Activated CD8-positive, alpha-beta T cell treated with anti-CD3 and anti-CD28 coated beads, Interleukin-2, amount 10 ng/mL, durations not matched to agents 7 days and 5 days (primary cell): ENCODE measurements at regions not wholly inside any gene's neighbourhood (a gene's known extent, or its start where the extent isn't known, plus 50 kb on each side); places are given as distances from the start of the nearest gene placed in this dataset.

Experiments used
- ATAC-seq: fragments of 150-1000 bp; cut with Tn5 transposase; one replicate; pipeline ENCODE4 v1.10.0; 2021; ENCODE audit warnings: moderate library complexity
- CTCF ChIA-PET: fragments of 350-600 bp; sonication (Branson Sonifier 250); formaldehyde crosslinking; loops from one replicate; lab custom pipeline; 2021; ENCODE audit warnings: antibody characterized with exemption; lab: Charles Lee
- POLR2A ChIA-PET: fragments of 350-600 bp; sonication (Branson Sonifier 250); formaldehyde crosslinking; loops from one replicate; lab custom pipeline; 2021; ENCODE audit warnings: antibody characterized with exemption; lab: Charles Lee
- DNase-seq: peaks from one replicate; pipeline ENCODE4 v3.0.0-alpha.2; 2020
- H3K27ac Mint-ChIP-seq: one replicate; pipeline ENCODE4 v1.8.0; 2021; ENCODE audit warnings: mild to moderate bottlenecking, mixed read lengths
- H3K27me3 Mint-ChIP-seq: one replicate; pipeline ENCODE4 v1.8.0; 2021; ENCODE audit warnings: low read depth, mixed read lengths
- H3K36me3 Mint-ChIP-seq: one replicate; pipeline ENCODE4 v1.8.0; 2021; ENCODE audit warnings: low read depth, mixed read lengths
- H3K4me1 Mint-ChIP-seq: one replicate; pipeline ENCODE4 v1.8.0; 2021; ENCODE audit warnings: low read depth, mixed read lengths
- H3K4me3 Mint-ChIP-seq: one replicate; pipeline ENCODE4 v1.8.0; 2021; ENCODE audit warnings: mild to moderate bottlenecking, mixed read lengths
- H3K9me3 Mint-ChIP-seq: one replicate; pipeline ENCODE4 v1.8.0; 2022; ENCODE audit warnings: mixed read lengths; ENCODE audit not compliant: insufficient read depth

DNA sequence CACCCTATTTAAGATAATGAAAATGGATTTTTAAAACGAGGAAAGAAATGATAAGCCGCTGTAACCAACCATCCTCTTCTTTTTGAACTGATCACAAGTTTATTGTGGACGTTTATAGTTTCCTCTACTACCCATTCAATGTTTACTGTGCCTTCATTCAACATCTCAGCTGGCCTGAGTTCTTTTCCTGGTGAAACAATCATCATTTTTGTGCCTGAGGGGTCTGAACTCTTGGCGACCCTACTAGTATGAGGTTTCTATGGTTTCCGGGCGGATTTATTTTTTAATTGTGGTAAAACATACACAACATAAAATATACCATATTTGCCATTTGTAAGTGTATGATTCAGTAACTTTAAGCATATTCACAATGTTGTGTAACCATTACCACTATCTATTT lies 100.7 kb downstream of the SPRY1 start:
- POLR2A ChIA-PET, result no interaction called here
- Mint-ChIP-seq H3K27ac (no peak overlapping the region), H3K4me1 (no peaks in the 10 kb centered on the region), H3K36me3 (peaks cover 1% of the 10 kb centered on the region), H3K4me3 (no peak overlapping the region), H3K27me3 (no peaks in the 10 kb centered on the region), H3K9me3 (peaks cover 8% of the 10 kb centered on the region)
- DNase-seq, result no peak
- CTCF ChIA-PET, result no interaction called here
- no peak for ATAC-seq

DNA sequence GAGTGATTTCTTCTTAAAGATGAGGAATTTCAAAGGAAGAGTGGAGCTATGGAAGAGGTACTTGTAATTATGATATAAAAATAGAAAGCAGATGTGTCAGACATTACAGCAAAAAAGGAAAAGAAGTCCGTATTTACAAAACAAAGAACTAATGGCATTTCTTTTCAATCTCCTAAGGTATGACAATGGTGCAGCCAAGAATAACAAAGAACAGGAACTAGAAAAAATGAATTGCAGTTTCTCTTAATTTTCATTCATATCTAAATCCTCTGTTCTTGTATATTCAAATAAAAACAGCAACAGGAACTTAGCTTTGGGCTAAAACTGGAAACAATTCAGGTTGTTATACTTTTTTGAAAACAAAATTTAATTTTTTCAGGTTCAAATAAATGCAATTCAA lies 105.1 kb downstream of the SPRY1 start:
- POLR2A ChIA-PET, result no interaction called here
- H3K27ac Mint-ChIP-seq, result no peak overlapping the region
- peaks cover 1% of the 10 kb centered on the region for H3K36me3 Mint-ChIP-seq
- H3K27me3 Mint-ChIP-seq, result no peaks in the 10 kb centered on the region
- DNase-seq (no peak), ATAC-seq (no peak)
- no peak overlapping the region for H3K4me3 Mint-ChIP-seq
- peaks cover 8% of the 10 kb centered on the region for H3K9me3 Mint-ChIP-seq
- CTCF ChIA-PET, result no interaction called here
- peaks cover 17% of the 10 kb centered on the region for H3K4me1 Mint-ChIP-seq

DNA sequence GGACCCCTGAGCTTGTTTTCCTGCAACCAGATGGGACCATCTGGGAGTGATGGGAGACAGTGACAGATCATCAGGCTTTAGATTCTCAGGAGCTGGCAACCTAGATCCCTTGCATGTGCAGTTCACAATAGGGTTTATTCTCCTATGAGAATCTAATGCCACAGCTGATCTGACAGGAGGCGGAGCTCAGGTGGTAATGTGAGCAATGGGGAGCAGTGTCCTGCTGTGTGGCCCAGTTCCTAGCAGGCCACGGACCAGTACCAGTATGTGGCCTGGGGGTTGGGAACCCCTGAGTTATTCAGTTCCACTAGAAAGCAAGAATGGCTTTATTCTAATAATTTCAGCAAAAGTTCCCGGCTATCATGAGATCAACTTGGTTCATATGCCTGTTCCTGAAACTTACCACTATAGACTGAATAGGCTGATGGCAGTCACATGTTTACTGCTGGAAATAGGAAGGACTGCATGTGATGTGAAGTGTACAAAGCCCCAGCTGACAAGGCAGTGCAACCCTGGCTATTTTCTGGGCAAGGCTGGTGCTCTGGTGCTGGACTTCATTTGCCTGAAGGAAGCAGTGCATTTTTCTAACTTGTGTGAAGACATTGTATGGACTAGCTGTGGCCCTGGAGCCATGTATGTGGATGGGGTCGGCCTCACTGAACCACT lies 107.2 kb downstream of the SPRY1 start:
- H3K9me3 Mint-ChIP-seq, result peaks cover 8% of the 10 kb centered on the region
- ChIA-PET POLR2A (no interaction called here), CTCF (interaction anchor here (1.0 to 1.2 kb wide), 2 partner anchors 59 to 113 kb away, joined by 3 read pairs; no protein-coding TSS in a partner anchor)
- ATAC-seq (no peak), DNase-seq (no peak)
- no peaks in the 10 kb centered on the region for H3K27me3 Mint-ChIP-seq
- H3K27ac Mint-ChIP-seq, result no peak overlapping the region
- H3K4me1 Mint-ChIP-seq, result peaks cover 26% of the 10 kb centered on the region
- peaks cover 1% of the 10 kb centered on the region for H3K36me3 Mint-ChIP-seq
- H3K4me3 Mint-ChIP-seq, result no peak overlapping the region

DNA sequence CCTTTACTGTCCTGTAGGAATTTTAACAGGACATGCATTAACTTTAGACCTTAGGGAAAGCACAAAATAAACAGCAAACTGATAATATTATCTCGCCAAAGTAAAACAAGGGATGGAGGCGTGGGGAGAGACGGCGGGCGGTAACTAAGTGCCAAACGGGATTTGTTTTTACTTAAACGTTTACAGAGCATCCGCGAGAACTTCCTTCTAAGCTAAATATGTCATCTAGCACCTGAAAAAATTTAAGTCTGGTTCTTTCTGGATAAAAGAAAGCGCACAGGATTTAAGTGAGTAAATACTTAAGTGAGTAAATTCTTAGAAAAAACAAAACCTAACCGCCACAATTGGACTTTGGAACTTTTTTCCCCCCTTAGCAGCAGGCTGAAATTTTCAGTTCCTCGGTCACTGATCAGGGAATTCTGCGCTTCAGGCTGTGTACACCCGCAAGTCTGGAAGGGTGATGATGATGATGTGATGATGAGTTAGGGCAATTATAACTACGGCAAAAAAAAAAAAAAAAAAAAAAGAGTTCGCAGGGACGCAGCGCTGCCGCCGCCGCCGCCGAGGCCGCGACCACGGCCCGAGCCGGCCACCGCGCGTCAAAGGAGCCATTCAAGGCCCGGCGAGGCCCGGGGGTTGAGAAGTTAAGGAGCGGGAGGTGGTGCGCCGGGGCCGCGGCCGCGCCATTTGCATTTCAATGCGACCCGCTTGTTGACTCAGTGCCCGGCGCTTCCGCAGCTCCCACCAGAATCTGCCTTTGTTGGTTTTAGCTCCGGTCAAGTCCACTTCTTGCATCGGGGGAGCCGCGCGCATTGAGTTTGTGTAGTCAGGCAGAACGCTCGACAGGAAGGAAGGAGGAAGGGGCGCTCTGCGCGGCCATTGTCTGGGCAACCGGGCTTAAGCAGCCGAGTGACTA lies 108.8 kb downstream of the SPRY1 start:
- DNase-seq (peak; percentile 52), ATAC-seq (peak; percentile 78)
- CTCF ChIA-PET, result interaction anchor here (0.9 to 1.7 kb wide), 5 partner anchors 25 to 68 kb away, joined by 3 read pairs; no protein-coding TSS in a partner anchor
- Mint-ChIP-seq H3K27ac (peak overlapping the region; percentile 91), H3K9me3 (peaks cover 3% of the 10 kb centered on the region), H3K36me3 (no peaks in the 10 kb centered on the region), H3K4me3 (peak overlapping the region; percentile 83), H3K27me3 (no peaks in the 10 kb centered on the region), H3K4me1 (peaks cover 26% of the 10 kb centered on the region)
- POLR2A ChIA-PET, result interaction anchor here (1.1 kb wide), 1 partner anchor 87 kb away, joined by 3 read pairs; no protein-coding TSS in a partner anchor

DNA sequence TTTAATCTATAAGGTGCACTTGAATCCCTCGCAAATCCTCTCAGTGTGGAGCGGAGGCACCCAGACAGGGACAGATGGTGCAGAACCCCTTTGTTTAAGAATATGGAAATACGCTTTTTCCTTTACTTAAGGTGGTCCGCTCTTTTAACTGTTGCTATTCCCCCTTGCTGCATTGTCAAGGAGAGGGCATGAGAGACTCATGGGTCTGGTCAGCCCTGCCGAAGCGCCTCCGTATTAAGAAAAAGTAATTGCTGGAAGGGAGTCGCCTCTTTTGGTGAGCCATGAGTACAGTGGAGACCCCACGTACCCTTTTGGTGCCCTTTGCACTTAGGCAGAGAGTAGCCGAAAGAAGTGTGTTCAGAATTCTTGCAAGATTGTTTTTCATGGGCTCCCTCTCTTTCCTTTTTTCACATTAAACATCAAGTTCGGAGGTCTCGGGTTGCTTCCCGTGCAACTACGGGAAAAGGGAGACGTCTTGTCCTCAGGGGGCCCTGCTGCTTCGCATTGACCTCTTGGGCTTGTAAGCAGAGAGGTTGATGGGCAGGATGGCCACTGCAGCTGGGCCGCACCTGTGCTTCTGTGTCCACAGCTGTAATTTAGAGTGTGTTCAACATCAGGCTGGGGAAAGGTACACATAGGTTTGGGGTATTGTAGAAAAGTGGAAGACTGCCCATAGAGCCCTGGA lies 109.6 kb downstream of the SPRY1 start:
- ATAC-seq (no peak), DNase-seq (no peak)
- Mint-ChIP-seq H3K4me1 (peaks cover 26% of the 10 kb centered on the region), H3K27me3 (no peaks in the 10 kb centered on the region), H3K27ac (peak overlapping the region; percentile 91), H3K4me3 (peak overlapping the region; percentile 83), H3K9me3 (no peaks in the 10 kb centered on the region), H3K36me3 (no peaks in the 10 kb centered on the region)
- ChIA-PET POLR2A (interaction anchor here (1.1 kb wide), 1 partner anchor 88 kb away, joined by 3 read pairs; no protein-coding TSS in a partner anchor), CTCF (interaction anchor here (0.9 to 1.7 kb wide), 2 partner anchors 56 to 62 kb away, joined by 3 read pairs; no protein-coding TSS in a partner anchor)

DNA sequence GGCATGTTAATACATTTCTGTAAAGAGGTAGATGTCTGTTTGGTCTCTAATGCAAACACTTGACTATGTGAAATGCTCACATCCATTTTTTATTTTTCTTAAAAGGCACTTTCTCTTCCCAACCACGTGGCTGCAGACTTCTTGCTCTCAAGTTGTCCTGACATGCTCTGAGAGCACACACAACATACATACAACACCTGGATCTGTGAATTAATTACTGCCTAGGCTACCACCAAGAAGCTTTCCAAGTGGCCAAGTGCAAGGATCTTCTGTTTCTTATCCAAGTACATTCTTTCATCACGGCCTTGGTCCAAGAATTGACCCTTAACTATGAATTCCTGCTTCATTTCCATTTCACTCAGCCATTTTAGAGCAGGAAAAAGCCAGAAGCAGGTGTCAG lies 110.8 kb downstream of the SPRY1 start:
- Mint-ChIP-seq H3K4me3 (no peak overlapping the region), H3K27me3 (no peaks in the 10 kb centered on the region), H3K36me3 (no peaks in the 10 kb centered on the region), H3K9me3 (no peaks in the 10 kb centered on the region), H3K27ac (no peak overlapping the region), H3K4me1 (peaks cover 26% of the 10 kb centered on the region)
- ATAC-seq (no peak), DNase-seq (no peak)
- CTCF ChIA-PET, result interaction anchor here (1.7 kb wide), 1 partner anchor 63 kb away, joined by 3 read pairs; no protein-coding TSS in a partner anchor
- POLR2A ChIA-PET, result interaction anchor here (0.6 kb wide), 1 partner anchor 64 kb away, joined by 3 read pairs; no protein-coding TSS in a partner anchor

DNA sequence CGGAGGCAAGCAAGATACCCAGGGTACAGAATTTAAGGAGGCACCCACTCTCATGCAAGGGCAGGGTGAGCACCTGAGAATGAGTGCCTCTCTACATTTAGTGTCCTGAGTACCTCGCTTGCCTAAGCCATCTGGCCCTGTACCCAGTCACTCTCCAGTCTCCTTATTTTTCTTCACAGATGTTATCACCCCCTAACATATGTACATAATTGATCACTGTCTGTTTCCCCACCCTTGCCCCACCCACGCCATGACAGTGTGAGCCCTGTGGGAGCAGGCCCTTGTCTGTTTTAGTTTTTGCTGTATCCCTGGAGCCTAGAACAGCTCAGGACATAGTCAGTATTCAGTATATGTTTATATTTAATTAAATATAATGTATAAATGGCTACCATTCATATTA lies 113.6 kb downstream of the SPRY1 start:
- CTCF ChIA-PET, result no interaction called here
- H3K4me3 Mint-ChIP-seq, result no peak overlapping the region
- DNase-seq (no peak), ATAC-seq (no peak)
- no peaks in the 10 kb centered on the region for H3K9me3 Mint-ChIP-seq
- no peak overlapping the region for H3K27ac Mint-ChIP-seq
- H3K4me1 Mint-ChIP-seq, result peaks cover 22% of the 10 kb centered on the region
- H3K27me3 Mint-ChIP-seq, result peaks cover 7% of the 10 kb centered on the region
- no peaks in the 10 kb centered on the region for H3K36me3 Mint-ChIP-seq
- POLR2A ChIA-PET, result interaction anchor here (0.7 kb wide), 1 partner anchor 113 kb away, joined by 3 read pairs; no protein-coding TSS in a partner anchor

DNA sequence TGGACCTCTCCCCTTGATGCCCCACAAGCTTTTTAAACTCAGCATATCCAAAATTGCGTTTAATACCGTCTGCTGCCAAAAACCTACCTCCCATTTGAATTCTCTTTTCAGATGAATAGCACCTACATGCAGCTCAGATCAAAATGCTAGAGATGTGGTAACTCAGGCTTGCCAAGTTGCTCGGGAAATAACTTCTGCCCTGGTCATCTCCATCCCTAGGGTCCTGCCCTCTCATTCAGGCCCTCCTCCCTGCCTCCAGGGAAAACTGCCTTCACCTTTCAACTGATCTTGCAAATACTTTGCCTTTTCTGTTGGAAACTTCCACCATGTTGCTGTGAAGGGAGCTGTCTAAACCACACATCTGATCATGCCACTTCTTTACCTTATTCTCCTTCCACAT lies 114.1 kb downstream of the SPRY1 start:
- Mint-ChIP-seq H3K27ac (no peak overlapping the region), H3K4me3 (no peak overlapping the region), H3K4me1 (peaks cover 20% of the 10 kb centered on the region), H3K27me3 (peaks cover 7% of the 10 kb centered on the region), H3K9me3 (no peaks in the 10 kb centered on the region), H3K36me3 (no peaks in the 10 kb centered on the region)
- POLR2A ChIA-PET, result no interaction called here
- ATAC-seq (no peak), DNase-seq (no peak)
- CTCF ChIA-PET, result no interaction called here

DNA sequence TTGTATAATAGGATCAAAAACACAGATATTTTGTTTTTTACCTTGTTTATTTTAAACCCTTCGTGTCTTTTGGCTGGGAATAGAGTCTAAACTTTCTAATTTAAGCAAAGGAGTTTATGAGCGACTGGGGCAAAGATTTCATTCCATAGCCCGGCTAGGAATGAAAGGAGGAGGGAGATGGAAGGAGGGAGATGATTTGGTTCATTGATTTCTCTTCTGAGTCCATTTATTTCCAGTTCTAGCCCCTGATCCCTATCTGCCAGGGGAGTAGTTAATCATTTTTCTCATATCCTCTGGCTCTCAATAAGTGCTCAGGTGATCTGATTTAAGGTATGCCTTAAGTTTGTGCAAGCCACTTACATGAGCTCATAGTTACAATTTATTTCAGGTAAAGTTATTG lies 120.0 kb downstream of the SPRY1 start:
- peaks cover 7% of the 10 kb centered on the region for H3K27me3 Mint-ChIP-seq
- ChIA-PET CTCF (interaction anchor here (3.3 kb wide), 1 partner anchor 48 kb away, joined by 8 read pairs; no protein-coding TSS in a partner anchor), POLR2A (no interaction called here)
- H3K27ac Mint-ChIP-seq, result no peak overlapping the region
- H3K4me1 Mint-ChIP-seq, result no peaks in the 10 kb centered on the region
- no peaks in the 10 kb centered on the region for H3K9me3 Mint-ChIP-seq
- H3K4me3 Mint-ChIP-seq, result no peak overlapping the region
- no peaks in the 10 kb centered on the region for H3K36me3 Mint-ChIP-seq
- no peak for ATAC-seq
- no peak for DNase-seq

DNA sequence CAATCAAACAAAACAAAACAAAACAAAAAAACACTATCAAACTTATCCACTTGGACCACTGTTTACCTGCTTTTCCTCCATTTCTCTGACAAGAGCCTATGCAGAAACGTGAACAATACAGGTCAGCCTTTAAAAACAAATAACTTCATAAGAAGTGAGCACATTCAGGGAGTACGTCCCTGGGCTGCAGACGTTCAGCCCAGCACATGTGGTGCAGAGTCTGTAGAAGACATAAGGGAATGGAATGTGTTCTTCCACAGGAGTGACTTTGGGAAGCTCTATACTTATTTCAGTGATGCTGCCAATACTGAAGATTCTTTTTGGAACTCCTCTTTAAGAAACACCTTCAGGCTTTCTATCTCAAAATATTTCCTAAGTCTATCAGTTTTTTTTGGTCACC lies 120.6 kb downstream of the SPRY1 start:
- Mint-ChIP-seq H3K36me3 (no peaks in the 10 kb centered on the region), H3K27me3 (peaks cover 7% of the 10 kb centered on the region), H3K9me3 (no peaks in the 10 kb centered on the region), H3K27ac (no peak overlapping the region), H3K4me3 (no peak overlapping the region), H3K4me1 (no peaks in the 10 kb centered on the region)
- CTCF ChIA-PET, result interaction anchor here (3.3 kb wide), 1 partner anchor 47 kb away, joined by 8 read pairs; no protein-coding TSS in a partner anchor
- POLR2A ChIA-PET, result no interaction called here
- DNase-seq, result no peak
- ATAC-seq, result no peak

DNA sequence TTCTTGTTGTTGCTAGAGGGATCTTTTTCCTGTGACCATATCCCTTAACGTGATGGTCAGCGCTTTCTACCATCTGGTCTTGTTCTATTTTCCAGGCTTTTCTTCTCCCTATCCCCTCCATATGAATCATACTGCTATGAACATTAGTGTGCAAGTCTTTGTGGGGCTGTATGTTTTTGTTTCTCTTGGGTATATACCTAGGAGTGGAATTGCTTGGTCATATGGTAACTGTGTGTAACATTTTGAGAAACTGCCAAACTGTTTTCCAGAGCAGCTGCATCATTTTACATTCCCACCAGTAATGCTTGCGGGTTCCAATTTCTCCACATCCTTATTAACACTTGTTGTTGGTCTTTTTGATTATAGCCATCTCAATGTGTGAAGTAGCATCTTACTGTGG lies 121.4 kb downstream of the SPRY1 start:
- no peak for DNase-seq
- Mint-ChIP-seq H3K36me3 (no peaks in the 10 kb centered on the region), H3K27ac (no peak overlapping the region), H3K4me3 (no peak overlapping the region), H3K27me3 (peaks cover 10% of the 10 kb centered on the region), H3K9me3 (no peaks in the 10 kb centered on the region), H3K4me1 (no peaks in the 10 kb centered on the region)
- POLR2A ChIA-PET, result no interaction called here
- CTCF ChIA-PET, result interaction anchor here (1.4 kb wide), 1 partner anchor 25 kb away, joined by 4 read pairs; no protein-coding TSS in a partner anchor
- no peak for ATAC-seq
